HPDE6-E6E7 (cell line): ENCODE measurements at regions not wholly inside any gene's neighbourhood (a gene's known extent, or its start where the extent isn't known, plus 50 kb on each side); places are given as distances from the start of the nearest gene placed in this dataset.
A peak's percentile ranks its signal among the peaks of the same experiment; 100 is the strongest.

Experiments
- DNase-seq: peaks from one replicate; pipeline ENCODE4 v3.0.0; 2011; ENCODE audit warnings: missing footprints; ENCODE audit errors: extremely low spot score

DNA sequence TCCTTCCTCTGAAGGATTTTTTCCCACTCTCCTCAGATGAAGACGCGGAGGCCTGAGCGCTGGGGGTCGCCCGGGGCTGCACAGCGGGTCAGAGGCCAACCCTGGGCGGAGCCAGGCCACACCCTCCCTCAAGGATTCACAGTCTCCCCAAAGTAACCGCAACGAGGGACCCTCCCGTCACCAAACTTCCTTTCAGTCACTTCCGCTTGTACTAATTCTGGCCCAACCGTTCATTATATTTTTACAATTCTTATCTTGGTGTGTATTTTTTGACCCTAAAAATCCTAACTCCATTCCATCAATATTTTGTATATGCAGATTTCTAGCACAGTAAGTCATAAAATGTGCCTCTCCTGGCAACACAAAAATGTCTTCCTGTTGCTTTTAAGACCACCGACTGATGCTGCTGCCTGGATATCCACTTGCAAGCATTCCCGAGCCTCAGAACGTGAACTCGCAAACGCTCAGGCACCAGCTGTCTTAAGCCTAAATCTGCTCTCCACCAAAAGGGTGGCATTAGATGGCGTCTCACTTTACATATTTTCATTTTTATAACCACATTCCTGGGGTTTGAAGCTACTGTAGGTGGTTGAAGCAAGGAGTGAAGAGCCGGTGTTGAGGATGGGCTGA is 128.0 kb downstream of the DLL1 start:
- no peak for DNase-seq

DNA sequence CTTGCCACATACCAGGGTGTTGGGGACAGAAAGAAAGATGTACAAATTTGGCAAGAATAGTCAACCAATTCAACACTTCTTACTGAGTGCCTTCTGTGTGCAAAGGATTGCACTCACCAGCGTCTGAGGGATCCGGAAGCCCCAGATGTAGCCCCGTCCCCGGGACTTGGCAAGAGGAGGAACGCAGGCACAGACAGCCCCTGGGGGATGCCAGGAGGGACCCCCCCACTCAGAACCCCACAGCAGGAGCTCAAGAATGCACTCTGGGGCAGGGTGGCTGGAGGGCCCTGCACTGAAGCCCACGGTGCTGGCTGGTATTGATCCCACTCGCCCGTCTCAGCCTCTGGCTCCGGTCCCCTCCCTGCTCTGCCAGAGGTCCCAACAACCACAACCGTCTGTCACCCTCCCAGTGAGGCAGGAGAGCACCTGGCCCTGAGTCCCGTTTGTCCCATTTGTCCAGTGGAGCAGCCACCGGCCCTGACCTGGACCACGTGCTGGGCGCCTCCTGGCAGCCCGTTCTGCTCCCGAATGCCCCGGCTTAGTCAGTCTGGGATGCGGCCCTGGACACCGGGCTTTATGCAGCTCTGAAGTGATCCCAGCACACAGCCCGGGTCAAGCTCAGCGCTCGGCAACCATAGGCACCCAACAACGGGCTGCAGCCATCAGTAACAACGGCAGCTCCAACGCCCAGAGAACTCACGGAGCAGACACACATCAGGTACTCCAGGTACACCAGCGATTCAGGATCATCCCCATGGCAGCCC is 128.7 kb downstream of the DLL1 start:
- DNase-seq: no peak

GRCh38 chr6:170160628-170161611 is 130.0 kb downstream of the DLL1 start:
- DNase-seq: no peak

DNA sequence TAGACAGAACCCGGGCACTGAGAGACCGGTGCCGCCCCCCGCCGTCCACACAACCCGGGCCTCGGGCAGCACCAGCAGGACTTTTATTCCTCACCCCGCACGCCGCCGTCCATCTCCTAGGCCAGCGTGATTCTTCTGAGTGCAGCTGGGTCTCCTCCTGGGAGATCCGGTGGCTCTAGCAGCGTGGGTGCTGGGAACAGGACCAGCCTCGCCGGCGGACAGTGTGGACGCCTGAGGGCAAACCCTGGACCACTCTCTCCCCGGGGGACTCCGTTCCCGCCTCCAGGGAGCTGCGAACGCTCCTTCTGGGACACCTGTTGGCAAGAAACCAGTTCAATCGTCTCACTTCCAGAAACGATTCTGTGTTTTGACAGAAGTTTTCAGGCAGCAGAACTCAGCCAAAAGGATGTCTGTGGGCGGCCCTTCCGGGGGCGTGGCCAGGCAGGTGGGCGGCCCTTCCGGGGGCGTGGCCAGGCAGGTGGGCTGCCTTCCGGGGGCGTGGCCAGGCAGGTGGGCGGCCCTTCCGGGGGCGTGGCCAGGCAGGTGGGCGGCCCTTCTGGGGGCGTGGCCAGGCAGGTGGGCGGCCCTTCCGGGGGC is 130.7 kb downstream of the DLL1 start:
- no peak for DNase-seq

GRCh38 chr6:170159022-170159965 is 131.6 kb downstream of the DLL1 start:
- DNase-seq: no peak

DNA sequence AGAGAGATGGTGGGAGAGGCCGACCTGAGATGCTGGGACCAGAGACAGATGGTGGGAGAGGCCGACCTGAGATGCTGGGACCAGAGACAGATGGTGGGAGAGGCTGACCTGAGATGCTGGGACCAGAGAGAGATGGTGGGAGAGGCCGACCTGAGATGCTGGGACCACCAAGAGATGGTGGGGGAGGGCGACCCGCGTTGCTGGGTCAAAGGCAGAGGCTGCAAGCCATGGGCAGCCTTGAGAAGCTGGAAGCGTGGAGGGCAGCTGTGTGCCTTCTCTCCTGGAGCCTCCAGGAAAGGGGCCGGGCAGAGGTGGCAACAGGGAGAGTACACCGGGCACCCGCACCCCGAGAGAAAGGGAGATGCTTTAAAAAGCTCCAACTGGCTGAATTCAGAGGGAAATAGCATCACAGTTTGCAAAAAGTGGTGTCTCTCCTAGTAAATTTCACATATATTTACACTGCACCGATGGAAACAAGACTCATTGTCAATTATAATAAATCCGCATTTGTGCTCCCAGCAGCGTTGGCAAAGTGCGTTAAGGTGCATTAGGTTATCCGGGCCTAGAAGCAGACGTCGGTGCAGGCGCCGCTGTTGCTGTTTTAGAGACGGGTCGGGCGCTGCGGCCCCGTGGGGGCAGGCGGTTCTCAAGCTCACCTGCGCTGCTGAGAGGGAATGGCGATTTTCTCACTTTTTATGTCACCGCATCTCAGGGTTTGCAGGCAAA is 132.4 kb downstream of the DLL1 start:
- no peak for DNase-seq

GRCh38 chr6:170157567-170158218 is 133.2 kb downstream of the DLL1 start:
- DNase-seq: no peak

DNA sequence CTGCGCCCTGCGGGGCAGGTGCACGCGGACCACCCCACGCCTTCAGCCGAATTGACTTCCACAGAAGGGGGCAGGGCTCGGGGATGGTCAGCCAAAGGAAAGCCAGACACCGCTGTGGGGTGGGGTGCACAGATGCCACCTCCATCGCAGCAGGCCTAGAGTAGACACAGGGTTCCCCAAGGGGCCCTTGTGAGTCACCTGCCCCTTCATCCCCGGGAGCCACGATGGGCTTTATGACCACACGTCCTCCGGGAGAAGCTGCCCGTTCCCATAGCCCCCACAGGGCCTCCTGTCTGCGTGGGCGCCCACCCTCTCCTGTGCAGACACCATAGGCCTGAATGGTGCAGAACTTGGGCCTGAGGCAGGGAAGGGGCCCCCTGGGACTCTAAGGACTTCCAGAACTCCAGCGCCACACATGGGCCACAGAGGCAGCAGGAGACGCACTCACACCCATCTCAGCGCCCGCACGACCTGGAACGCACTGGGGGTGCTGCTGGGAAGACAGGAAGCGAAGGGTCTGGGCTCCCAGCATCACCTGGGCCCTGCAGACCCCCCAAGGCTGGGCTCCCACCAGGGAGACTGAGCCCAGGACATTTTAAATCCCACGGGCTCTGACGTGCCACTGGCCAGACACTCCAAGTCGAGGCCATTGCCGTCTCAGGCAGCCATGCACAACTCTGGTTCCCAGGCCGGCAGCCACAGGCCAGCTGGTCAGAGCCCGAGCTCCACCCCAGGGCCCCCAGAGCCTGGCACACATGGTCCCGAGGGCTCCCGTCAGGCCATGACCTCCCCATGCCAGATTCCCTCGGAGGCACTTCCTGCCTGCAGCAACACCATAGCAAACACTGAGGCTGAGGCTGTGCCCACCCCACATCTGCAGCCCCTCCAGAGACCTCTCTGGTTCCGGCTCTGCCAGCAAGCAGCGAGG is 134.2 kb downstream of the DLL1 start:
- no peak for DNase-seq

DNA sequence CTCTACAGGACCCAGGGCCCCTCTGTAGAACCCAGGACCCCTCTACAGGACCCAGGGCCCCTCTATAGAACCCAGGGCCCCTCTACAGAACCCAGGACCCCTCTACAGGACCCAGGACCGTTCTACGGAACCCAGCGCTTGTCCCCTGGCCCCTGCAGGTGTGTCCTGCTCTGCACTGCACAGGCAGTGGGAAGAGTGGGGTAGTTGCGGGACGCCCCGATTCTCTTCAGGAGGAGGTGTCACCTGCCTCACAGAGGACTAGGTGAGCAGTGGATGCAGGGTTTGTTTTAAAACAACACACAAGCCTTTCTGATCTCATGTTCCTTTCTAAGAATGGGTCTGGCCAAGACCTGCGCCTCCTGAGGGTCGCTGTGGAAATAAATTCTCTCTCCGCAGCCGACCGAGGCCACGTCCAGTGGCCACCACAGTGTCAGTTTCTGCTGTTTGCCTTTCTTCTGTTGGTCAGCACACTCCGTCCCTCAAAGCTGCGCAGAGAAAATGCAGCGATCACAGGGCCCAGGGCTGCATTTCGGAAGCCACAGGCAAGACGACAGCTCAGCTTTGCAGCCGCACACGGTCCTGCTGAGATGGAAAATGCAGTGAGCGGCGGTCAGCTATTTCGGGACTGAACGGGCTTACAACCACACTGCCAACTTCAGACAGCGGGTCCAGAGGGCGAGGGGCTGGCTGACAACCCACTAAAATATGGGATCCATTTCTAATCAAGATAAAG is 135.2 kb downstream of the DLL1 start:
- no peak for DNase-seq

DNA sequence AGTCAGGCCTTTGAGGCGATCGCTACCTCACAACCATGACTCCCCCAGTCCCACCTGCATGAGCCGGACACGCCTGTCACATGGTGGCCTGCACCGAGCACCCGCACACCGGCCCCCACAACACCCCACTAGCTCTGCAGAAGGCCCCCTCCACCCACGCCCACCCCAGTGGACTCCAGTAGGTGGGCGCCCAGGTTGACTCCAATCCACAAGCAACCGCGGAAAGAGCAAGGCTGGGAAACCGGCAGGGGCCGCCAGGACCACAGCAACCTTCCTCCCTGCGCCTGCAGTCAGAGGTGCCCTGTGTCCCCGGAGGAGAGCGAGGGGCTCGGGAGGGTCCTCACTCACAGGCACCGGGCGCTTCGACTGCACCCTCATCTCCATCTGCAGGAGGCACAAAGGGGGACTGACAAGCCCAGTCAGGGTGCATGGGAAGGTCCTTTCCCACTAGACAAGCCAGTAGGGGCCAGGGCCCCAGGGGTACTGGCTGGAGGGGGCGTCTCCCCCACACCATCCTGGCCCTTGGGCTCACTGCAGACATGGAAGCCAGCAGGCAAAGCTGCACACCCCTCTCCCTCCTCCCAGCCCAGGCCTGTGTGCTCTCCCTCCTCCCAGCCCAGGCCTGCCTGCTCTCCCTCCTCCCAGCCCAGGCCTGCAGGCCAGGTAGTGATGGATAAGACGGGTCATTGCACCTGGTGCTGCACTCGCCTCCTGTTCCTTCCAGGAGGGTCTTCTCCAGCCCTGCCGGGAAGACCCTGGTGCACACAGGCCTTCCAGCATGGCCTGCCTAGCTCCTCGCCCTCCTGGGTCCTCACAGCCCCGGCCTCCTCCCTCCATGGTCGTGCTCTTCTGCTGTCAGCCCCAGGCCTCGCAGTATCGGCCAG is 137.2 kb downstream of the DLL1 start:
- DNase-seq: no peak

DNA sequence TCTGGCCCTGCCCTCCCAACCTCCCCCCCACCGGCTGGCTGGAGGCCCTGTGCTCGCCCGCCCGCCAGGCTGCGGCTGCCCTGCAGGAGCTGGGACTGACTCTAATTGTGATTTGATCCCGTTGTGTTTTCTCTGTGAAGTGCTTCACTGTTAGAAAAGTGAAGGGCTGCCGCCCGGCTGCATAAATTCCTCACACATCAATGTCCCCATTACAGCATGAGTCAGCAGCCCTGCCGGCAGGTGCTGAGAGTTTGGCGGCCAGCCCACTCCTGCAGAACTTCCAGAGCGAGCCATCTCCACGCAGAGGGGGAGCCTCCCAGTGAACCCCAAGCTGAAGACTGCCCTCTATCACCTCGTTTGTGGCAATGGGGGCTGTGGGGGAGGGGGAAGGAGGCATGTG is 137.9 kb downstream of the DLL1 start:
- DNase-seq: peak; percentile 55

GRCh38 chr6:170152124-170152926 is 138.6 kb downstream of the DLL1 start:
- DNase-seq: no peak

DNA sequence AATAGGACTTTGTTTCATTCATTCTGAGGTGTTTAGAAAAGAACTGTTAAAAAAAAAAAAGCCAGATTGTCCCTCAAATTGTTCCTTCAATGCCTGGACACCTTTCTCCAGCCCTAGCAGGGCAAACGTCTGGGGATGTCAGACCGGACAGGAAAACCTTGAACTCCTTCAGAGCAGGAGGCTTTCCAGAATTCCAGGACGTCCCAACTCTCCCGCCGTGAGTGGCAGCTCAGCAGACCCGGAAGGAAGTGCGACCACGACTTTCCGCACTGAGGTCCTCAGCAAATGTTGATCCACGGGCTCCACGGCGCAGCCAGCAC is 139.1 kb downstream of the DLL1 start:
- no peak for DNase-seq

GRCh38 chr6:170151321-170151771 is 139.5 kb downstream of the DLL1 start:
- DNase-seq: no peak

DNA sequence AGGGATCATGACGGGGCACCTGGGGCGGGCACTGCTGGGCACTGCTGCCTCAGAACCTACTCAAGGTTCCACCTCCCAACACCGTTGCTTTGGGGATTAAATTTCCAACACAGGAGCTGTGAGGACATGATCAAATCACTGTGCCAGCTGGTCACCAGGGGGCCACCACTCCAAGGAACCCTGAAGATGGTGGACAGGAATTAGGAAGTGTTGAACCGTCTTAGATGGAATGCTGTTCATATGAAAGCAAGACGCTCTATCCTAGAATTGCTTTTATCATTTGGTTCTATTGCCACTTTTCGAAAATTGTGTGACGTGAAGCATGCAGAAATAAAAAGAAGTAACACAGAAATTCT is 140.3 kb downstream of the DLL1 start:
- DNase-seq: no peak
